HG03565 (cell line): ENCODE measurements at regions not wholly inside any gene's neighbourhood (a gene's known extent, or its start where the extent isn't known, plus 50 kb on each side); places are given as distances from the start of the nearest gene placed in this dataset.
A peak's percentile ranks its signal among the peaks of the same experiment; 100 is the strongest.

Experiments used
- ATAC-seq: cut with Tn5 transposase; IDR thresholded peaks from one replicate; pipeline ENCODE4 v1.9.1; 2021; ENCODE audit warnings: mild to moderate bottlenecking, moderate library complexity; ENCODE audit not compliant: unreplicated experiment

- ATAC-seq, result no peak
These were observed 214.0 kb downstream of the PIK3R1 start for GRCh38 chr5:68429510-68429909.

GRCh38 chr5:68430279-68430678, 214.7 kb downstream of the PIK3R1 start:
- no peak for ATAC-seq

DNA sequence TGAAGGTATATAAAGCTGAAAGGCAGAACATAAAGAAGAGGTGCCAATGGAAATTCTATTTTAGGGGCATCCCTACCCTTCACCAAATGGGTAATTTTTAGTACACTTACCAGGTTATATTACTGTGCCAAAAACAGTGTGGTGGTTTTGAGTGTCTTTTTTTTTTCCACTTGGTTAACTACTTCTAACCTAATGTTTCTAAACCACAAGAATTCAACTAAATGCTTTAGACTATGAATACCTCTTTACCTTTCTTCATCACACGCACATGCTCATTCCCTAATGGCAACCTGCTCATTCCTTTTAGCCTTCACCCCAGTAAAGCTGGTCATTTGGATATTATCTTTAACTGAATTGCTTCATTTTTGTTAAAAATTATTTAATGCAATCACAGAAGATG, 215.6 kb downstream of the PIK3R1 start:
- no peak for ATAC-seq

GRCh38 chr5:68431601-68432337, 216.2 kb downstream of the PIK3R1 start:
- no peak for ATAC-seq

DNA sequence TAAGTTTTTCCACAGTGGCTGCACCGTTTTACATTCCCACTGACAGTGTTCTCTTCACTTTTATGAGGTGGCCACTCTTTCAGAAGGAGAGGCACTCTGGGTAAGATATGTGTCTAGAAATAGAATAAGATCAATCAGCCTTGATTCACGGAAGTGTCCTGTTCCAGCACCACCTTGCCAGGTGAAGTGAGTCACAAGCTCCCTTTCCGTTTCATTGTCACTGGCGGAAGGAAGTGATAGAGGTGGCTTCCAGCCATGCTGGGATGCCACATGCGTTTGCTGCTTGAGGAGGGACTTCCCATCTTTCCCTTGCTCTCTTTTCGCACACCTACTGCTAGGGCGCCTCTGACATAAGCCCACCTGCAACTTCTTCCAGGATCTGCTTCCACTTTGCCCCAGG, 217.1 kb downstream of the PIK3R1 start:
- ATAC-seq, result no peak

DNA sequence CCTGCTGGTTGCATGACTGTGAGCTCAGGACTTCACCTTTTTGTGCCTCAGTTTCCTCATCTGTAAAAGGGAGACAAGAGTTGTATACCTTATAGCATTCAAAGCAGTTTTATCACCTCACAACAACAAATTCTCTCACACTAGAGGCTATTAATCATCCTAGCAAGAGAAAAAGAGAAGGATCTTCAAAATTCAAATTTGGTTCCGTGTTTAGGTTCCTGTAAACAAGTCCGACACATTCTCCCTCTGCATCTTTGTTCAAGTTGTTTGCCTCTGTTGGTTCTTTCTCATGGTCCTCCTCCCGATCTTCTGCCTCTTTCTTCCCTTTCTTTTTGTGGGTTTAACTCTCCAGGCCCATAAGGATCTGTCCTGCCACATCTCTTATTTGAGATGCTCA, 218.0 kb downstream of the PIK3R1 start:
- ATAC-seq, result no peak

- peak; percentile 95 for ATAC-seq
These were observed 218.6 kb downstream of the PIK3R1 start for GRCh38 chr5:68433923-68434879.

DNA sequence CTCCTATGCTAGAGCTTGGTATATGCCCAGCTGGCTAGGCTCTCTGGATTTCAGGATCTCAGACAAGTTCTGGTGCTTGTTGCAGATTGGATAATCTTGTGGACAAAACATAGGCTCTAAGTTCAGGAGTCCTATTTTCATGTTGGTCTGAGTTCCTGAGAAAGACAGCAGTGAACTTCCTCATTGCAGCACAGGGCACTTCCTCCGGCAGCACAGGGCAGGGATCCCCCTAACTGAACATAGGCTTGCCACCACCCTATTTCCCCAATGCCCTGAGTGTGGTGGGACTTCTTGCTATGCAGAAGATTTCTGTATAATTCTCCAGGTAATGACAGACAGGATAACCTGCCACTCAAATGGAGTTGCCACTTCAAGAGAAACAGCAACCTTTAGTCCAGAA, 220.1 kb downstream of the PIK3R1 start:
- no peak for ATAC-seq

DNA sequence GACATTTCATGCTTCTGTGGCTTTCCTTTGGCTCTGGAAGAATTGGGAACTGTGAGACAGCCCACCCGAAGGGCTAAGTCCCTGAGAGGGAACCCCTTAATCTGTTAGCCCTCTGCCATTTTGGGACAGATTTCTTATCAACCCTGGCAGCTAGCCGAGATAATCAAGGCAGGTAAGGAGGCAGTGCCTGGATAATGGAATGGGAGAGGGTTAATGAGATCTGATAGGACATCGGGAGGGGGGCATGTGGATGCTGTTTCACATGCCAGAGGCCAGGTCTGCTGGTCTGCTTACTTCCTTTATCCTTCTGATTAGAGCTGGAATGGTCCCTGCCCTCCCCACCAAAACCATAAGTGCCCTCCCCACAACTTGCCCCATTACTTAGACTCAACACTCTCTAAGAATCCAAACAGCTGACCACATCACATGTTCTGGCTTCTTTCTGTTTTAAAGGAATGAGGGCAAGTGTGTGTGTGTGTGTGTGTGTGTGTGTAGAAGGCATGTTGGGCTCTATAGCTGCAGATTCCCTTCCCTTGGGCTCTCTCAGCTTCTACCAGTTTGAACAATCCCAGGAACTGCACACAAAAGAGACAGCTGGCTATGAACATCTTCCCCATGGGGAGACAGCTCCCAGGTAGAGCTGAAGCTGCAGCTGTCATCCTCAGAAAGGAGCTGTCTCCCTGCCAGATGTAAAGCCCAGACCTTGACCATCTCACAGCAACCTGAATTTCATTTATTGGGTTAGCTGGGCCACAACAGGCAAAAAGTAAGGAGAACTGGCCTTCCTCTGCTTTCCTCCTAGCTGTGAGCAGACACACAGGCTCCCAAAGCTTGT, 221.3 kb downstream of the PIK3R1 start:
- no peak for ATAC-seq

- no peak for ATAC-seq
These were observed 223.3 kb downstream of the PIK3R1 start for GRCh38 chr5:68438876-68439275.

DNA sequence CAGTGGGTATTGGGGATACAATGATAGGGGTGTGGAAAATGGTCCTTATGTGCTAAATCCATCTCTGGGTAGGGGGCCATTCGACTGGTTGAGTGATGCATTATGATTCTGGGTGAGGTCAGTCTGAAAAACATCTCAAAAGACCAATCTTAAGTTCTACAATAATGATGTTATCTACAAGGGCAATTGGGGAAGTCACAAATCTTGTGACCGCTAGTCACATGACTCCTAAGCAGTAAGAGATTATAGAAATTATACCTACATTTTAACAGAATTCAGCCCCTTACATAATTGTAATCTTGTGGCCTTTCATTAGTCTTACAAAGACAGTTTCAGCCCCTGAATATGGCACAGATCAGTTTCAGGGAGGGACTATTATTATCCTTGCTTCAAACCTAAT, 224.7 kb downstream of the PIK3R1 start:
- ATAC-seq, result no peak

DNA sequence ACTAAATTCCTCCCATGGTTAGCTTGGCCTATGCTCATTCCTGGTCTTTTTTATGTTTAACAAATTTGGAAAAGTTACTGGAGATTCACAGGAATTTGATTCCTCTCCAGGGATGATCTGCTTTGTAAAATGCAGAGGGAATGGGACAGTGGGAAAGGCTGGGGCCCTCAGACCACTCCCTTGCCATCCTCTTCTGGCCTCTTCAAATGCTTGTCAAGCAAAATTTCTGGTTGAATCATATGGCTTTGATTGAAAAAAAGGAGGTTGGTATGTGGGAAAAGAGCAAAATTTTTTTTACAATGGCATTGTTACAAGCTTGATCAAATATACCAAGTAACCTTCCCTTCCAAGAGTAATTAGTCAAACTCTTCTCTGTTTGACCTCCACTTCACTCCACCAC, 225.1 kb downstream of the PIK3R1 start:
- no peak for ATAC-seq

- no peak for ATAC-seq
These were observed 225.9 kb downstream of the PIK3R1 start for GRCh38 chr5:68441309-68442073.

DNA sequence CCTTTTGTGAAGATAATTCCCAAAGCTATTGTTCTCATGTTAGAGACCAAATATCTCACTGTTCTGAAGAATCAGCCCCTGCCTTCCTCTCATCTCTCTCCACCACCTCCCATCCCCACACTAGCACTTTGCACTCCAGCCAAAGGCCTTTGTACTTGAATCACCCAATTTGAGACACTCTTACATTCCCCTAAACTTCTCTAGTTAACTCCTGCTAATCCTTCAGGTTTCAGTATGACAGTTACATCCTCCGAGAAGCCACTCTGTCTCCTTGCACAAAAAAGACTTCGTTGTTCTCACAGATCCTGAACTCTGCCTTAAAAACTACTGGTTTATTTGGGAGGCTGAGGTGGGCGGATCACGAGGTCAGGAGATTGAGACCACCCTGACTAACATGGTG, 227.5 kb downstream of the PIK3R1 start:
- no peak for ATAC-seq

GRCh38 chr5:68444048-68444447, 228.5 kb downstream of the PIK3R1 start:
- ATAC-seq, result no peak

- no peak for ATAC-seq
These were observed 229.3 kb downstream of the PIK3R1 start for GRCh38 chr5:68444833-68445232.

DNA sequence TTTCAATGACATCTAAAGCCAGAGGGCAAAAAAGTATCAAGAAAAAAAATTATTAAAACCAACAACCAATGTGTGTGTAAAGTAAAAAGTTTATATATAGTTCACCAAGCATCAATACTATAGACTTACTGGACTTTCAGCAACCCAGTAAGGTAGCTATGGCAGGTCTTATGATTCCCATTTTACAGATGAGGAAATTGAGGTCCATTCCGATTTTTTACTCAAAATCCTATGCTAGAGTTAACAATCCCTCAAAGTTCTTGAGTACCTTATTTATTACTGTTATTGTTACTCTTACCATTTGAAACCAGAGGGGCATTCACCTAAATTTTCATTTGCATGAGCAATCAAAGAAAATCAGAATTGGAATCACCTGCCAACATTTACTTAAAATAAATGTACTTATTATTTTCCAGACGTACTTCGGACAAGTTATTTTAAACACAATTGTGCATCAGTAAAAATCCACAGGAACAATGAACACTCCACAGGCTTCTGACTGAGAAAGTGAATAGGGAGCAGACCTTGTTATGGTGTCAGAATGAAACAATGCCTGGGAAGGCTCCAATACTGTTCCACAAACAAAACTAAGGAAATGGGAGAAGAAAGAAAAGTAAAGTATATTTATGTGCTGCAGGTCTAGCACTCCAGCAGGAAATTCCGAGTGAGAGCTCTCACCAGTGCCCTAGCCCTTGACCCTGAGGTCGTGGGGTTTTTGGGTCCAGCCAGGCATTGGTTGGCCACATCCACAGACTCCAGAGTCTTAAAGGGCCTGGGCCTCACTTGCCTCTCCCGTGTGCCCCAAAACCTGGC, 229.9 kb downstream of the PIK3R1 start:
- ATAC-seq, result no peak

DNA sequence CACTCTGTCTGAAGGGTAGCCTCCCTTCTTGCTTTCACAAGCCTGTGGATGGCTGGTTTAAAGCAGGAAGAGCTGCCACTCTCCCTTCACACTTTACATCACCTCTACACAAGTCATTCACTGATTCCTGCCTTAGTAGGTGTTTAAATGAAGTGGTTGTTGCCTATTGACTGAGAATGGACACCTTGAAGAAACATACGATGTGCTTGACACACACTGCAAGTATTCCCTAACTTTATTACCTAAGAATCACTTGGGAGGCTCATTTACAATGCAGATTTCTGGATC, 230.5 kb downstream of the PIK3R1 start:
- no peak for ATAC-seq

DNA sequence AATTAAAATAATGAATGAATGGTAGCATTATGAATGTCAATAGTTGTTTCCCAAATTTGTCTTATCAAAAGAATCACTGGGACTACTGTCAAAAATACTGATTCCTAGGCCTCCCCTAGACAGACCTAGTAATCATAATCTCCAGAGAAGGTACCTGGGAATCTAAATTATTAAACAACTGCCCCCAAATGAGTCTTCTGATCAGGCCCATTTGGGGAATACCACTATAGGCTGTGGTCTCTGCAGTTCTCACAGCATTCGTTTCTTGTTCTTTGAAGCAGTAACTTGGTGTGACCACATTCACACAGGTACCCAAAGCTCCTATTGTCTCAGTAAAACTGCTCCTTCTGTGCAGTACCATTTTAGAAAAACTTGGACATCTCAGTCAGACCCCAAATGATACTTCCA, 230.9 kb downstream of the PIK3R1 start:
- ATAC-seq, result peak; percentile 84
